ENCODE measurements at regions not wholly inside any gene's neighbourhood (a gene's known extent, or its start where the extent isn't known, plus 50 kb on each side); places are given as distances from the start of the nearest gene placed in this dataset.
A peak's percentile ranks its signal among the peaks of the same experiment; 100 is the strongest.
"Not testable (repeated sequence)": the region's sequence is repeated elsewhere in the genome, so short reads cannot be mapped to it uniquely, and the experiment has no call there.

DNA sequence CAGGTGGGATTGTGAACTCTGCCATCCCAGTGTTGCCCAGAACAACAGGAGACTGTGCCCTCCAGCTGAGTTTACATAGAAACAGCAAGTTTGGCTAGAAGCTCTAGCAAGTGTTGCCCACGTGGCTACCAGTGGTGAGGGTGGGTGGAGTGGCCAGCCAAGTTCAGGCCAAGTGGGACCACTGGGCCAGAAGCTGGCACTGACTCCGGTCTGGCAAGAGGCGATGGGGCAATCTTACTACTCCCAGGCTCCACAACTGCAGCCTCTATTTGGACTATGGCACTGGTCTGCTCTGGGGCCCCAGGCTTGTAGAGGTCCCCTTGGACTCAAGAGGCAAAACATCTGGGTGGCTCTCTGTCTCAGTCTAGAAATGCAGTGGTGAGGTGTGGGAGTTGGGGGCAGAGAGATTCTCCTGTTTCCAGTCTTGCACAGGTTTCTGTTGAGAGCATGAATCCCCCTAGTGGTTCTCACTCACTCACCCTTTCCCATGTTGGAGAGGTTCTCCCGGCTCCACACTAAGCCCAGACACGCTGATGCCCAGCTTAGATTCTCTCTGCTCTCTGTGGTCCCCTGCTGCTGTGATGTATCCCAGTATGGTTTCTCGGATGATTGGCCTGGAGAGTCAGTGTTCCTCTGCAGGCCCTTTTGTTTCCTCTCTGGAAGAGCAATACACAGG is 615.3 kb downstream of the PDHA2 start:
- no peak for DNase-seq

DNA sequence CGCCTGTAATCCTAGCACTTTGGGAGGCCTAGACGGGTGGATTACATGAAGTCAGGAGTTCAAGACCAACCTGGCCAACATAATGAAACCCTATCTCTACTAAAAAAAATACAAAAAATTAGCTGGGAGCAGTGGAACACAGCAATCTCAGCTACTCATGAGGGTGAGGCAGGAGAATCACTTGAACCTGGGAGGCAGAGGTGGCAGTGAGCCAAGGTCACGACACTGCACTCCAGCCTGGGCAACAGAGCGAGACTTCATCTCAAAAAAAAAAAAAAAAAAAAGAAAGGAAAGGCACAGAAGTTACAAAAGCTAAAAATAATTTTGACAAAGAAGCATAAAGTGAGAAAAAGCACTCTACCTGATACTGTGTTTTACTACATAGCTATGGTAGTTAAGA is 618.1 kb downstream of the PDHA2 start:
- DNase-seq: not testable (repeated sequence)

DNA sequence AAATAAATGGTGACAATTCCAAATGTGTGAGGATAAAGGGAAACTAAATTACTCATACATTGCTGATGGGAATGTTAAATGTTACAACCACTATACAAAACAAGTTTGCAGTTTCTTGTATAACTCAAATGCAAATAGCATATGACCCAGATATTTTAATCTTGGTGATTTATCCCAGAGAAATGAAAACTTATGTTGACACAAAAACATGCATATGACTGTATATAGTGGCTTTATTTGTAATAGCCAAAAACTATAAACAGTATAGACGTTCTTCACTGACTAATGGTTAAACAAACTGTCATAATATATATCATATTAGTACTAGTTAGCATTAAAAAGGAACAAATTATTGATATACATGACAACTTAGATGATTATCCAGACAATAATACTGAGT is 619.2 kb downstream of the PDHA2 start:
- no peak for DNase-seq

DNA sequence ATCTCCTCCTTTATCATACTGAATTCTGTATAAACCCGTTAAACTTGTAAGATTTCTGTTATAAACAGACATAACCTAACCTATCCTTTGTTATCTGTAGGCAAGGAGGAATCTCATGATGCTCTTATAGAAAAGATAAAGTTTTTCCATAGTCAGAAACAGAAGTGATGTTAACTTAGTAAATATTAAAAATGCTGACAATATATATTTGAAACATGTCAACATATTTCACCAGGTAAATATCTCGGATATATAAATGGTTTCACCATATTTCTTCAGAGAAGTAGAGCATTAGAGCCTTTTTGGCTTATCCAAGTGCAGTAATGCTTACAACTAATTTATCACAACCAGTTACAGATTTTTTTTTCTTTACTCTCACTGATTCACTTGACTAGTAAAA is 625.9 kb downstream of the PDHA2 start:
- DNase-seq: no peak

DNA sequence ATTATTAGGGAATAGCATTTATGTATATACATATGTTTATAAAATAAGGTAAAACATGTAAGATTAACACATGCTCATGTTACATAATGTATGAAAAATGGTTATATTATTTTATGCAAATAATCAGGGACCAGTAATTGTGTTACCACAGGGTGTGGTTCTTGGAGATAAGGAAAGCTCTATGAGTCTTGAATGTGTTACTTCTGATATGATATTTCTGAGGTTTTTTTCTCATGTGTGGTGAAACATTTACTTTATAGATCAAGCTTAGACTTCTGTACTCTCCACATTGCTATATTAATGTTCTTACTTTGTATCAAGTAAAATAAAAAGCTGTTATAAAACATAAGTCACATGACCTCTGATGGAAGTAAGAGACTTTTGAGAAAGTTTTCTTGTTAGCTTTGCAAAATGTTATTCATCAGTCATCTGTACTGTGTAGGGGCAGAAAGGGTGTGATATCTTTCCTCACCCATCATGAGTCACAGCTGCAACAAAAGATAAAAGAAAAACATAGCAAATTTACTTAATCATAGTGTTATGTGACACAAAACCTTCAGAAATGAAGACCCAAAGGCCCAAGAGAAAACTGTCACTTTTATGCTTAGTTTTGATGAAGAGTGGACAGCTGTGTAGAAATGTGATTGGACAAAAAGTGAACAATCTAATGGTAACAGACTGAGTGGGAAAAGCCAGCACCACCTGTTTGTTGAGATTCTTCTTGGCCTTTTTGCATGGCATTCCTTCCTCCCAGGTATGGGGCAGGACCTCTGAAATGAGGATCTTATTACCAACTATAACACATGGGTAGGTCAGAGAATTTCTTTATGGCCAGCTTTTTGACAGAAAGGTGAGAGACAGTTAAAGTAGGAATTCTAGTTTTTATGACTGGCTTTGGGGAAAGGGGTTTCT is 632.3 kb downstream of the PDHA2 start:
- no peak for DNase-seq

DNA sequence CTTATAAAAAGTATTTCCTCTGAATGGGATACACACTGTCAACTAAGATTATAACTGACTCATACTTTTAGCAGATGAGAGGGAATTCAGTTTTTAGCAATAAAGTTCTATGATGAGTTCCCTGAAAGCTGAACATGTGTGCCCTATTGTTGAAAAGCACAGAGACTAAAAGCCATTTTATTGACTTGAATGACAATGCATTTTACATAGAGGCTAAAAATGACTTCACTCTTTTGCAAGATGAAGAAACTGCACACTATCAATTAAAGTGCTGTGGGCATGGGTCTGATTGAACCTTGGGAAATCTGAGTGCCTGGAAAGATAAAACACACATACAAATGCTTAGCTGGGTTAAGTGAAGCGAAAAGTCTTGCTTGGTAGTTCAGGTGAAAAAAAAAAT is 633.4 kb downstream of the PDHA2 start:
- no peak for DNase-seq

DNA sequence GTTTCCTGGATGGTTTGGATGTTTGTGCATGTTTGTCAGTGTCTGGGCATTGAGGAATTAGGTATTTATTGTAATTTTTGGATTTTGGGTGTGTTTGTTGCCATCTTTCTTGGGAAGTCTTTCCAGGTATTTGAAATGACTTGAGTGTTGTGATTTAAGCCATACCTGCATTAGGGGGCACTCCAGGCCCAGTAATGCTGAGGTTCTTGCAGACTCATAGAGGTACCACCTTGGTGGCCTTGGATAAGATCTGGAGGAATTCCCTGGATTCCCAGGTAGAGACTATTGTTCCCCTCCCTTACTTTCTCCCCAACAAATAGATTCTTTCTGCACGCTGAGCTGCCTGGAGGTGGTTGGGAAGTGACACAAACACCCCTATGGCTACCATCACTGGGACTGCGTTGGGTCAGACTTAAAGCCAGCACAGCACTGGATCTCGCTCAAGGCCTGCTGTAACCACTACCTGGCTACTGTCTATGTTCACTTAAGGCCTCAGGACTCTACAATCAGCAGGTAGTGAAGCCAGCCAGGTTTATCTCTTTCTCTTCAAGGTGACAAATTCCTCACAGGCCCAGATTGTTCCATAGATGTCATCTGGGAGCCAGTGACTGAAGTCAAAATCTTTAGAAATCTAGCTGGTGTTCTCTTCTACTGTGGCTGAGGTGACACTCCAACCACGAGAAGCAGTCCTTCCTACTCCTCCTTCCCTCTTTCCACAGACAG is 643.6 kb downstream of the PDHA2 start:
- DNase-seq: no peak

DNA sequence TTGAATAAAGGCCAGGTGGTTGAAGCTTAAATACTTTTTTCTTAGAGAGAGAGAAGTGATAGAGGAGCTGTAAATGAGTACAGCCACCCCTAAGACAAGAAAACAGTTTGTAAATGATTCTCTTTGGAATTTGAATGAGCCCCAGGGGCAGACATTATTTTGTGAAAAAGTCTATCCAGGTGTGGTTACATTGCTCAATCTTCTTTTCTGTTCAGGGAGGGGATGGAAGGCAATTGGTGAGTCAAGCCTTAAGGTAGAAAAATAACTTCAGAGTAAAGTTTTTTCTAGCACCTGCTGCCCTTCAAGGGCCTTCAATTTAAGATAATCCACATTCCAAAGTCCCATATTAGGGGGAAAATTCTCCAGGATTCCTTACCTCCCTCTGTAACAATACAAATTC is 646.7 kb downstream of the PDHA2 start:
- no peak for DNase-seq

DNA sequence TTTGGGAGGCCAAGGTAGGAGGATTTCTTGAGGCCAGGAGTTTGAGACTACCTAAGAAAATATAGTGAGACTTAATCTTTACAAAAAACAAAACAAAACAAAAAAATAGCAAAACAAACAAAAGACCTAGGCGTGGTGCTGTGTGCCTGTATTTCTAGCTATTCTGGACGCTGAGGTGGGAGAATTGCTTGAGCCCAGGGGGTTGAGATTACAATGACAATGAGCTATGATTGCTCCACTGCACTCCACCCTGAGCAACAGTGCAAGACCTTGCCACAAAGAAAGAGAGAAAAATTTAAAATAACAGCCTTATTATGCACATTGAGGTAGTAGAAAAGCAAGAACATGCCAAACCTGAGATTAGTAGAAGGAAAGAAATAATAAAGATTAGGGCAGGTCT is 657.7 kb downstream of the PDHA2 start:
- no peak for DNase-seq

DNA sequence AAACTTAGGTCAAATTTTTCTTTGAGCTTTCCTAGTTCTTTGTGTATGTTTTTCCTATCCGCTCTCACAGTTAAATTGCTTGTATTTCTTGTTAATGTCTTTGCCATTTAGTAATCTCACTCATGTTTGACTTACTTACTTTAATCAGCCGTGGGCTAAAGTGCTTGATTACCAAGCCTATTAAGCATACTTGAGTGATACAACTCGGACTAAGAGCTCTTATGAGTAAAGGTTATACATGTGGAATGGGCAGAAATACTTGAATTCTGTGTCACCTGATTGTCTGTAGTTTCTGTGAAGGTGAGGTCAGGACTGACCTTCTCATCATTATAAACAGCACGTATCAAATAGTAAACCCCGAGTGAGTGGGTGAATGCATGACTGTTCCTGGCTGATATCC is 664.5 kb downstream of the PDHA2 start:
- no peak for DNase-seq

DNA sequence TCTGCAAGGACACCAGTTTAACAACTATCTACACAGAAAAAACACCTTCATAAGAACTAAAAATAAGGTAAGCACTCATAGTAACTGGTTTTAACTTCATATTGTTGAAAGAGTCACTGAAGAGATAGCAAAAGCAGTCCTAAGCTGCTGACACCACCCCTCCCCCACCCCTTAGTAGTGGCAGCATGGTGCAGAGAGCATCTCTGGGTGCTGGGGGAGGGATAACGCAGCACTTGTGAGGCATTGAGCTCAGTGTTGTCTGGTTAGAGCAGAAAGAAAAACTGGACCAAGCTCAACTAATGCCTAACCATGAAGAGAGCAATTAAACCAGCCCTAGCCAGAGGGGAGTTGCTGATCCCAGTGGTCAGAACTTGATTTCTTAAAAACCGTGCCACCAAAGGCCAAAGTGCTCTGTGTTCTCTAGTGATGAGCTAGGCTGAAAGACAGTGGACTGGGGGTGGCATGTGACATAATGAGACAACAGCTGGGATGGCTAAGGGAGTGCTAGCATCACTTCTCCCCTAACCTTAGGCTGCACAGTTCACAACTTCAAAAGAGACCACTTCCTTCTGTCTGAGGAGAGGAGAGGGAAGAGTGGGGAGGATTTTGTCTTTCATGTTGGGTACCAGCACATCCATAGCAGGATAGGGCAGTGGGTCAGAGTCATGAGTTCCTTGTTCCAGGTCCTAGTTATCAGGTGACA is 669.3 kb downstream of the PDHA2 start:
- DNase-seq: no peak

DNA sequence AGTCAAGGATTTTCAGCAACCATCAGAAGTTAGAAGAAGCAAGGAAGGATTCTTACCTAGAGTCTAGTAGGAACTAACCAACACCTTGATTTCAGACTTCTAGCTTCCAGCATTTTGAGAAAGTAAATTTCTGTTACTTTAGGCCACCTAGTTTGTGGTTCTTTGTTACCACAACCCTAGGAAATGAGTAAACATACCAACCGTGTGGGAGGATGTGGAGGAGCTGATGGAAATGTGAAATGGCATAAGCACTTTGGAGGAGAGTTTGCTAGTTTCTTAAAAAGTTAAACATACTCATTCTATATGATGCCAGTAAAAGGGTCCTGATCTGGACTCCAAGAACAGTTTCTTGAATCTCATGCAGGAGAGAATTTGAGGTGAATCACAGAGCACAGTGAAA is 679.4 kb downstream of the PDHA2 start:
- no peak for DNase-seq

DNA sequence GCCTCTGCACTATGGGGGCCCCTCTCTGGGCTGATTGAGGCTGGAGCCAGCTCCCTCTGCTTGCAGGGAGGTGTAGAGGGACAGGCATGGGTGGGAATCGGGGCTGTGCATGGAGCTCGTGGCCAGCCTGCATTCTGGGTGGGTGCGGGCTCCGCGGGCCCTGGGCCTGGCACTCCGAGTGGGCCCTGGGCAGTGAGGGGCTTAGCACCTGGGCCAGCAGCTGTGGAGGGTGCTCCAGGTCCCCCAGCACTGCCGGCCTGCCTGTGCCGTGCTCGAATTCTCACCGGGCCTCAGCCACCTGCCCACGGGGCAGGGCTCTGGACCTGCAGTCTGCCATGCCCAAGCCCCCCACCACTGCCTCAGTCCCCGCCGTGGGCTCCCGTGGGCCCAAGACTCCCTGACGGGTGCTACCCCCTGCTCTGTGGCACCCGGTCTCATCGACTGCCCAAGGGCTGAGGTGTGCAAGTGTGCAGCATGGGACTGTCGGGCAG is 681.2 kb downstream of the PDHA2 start:
- DNase-seq: no peak

DNA sequence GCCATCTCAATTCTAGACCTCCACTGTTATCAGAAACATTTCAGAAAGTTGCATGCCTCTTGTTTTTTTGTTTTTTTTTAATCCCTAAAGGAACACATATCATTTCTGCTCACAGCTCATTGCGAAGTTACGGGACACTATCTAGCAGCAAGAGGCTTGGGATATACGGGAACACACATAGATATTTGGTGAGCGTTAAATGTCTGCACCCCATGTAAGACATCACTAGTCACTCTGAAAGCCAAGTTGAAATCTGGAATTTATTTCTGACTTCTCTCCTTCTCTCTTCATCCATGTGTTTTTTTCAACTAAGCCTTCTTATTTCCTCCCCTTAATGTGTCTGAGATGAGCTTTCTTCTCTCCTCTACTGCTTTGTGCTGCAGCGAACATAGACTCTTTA is 683.7 kb downstream of the PDHA2 start:
- no peak for DNase-seq

DNA sequence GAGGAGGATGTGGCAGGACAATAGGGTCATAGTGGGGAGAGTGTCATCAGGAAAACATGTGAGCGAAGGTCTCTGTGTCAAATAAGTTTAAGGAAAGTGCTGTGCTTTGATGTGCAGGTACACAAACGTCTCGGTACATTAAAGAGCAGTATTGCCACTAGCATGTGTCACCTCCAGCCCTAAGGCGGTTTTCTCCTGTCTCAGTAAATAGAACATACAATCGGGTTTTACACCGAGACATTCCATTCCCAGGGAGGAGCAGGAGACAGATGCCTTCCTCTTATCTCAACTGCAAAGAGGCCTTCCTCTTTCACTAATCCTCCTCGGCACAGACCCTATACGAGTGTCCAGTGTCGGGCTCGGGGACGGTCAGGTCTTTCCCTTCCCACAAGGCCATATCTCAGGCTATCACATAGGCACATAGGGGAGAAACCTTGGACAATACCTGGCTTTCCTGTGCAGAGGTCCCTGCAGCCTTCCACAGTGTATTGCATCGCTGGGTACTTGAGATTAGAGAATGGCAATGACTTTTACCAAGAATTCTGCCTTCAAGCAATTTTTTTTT is 684.5 kb downstream of the PDHA2 start:
- no peak for DNase-seq

DNA sequence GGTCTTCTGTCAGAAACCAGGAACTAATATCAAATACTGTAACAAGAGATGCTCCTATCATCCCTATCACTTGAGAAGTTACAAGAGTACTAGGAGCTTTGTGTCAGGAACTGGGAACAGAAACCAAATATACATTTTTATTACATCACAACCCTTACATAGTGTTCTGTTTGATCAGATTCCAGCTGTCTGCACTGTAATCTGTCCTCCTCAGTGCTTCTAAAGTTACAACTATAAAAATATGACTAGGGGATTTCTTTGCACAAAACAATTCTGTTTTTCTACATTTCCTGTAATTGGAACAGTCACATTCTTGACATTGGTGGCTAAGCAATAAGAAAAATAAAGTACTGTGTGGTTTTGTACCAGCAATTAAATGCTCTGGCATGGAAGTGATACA is 686.0 kb downstream of the PDHA2 start:
- no peak for DNase-seq

DNA sequence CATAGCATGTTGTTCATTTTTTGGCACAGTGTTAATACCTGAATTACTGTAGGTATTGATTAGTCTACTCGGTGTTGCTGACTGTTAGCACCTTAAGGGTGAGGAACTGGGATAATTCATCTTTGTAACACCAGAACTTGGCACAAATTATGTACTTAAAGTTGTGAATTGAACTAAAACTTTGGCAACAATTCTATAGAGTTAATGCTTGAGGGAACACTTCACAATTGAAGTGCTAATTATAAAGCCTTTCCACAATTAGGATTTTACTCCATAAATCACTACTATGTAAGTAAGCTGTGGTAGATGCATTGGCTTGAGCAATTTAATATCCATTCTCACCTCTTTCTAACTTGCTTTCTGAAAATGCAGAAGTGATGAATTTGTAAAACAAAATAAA is 686.7 kb downstream of the PDHA2 start:
- DNase-seq: no peak

DNA sequence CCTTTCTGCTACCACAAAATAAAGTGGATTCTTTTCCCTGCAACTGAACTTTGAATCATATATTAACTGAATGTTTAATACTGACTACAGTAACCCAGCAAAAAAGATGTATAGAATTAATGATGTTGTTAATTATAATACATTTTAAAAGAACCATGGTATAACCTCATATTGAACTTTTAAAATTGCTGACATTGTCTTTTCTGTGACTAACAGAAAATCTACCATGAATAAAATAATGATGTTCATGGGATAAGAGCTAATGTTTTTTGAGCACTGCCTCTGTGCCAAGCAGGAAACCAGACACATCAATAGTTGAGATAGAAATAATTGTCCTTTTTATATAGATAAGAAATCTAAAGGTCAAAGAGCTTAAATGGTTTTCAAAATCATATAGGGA is 691.9 kb downstream of the PDHA2 start:
- DNase-seq: no peak

DNA sequence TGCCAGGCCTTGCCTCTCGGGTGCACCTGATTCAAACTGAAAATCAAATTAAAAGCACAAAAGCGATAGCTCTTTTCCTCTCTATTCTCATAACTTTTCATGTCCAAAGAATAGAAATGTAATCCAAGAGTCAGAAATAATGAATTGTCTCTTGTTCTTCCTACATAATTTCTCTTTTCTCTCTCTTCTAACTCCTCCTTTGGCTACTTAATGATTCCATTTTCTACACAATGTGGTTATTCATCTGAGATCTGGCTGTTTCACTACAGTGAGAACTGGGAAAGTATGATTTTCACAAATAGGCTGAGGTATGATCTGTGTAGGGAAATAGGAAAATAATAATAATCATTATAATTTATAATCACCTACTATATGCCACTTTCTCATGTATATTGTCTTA is 703.5 kb downstream of the PDHA2 start:
- no peak for DNase-seq

DNA sequence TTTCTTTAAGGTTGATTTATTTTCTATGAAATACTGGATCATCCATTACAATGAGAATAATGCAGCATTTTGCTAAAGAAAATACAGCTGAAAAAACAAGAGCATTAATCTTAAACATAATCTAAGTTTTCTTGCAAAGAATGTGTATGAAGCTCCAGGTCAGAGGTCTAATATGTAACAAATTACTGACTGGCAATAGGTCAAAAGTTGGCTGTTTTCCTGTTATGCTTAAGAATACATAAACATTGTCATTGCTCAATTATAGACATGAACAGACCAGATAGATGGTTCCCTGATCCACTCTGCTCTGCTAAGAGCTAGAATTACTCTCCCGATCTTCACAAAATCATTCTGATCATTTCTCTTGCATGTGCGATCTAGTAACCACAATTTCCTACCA is 718.6 kb downstream of the PDHA2 start:
- DNase-seq: no peak

DNA sequence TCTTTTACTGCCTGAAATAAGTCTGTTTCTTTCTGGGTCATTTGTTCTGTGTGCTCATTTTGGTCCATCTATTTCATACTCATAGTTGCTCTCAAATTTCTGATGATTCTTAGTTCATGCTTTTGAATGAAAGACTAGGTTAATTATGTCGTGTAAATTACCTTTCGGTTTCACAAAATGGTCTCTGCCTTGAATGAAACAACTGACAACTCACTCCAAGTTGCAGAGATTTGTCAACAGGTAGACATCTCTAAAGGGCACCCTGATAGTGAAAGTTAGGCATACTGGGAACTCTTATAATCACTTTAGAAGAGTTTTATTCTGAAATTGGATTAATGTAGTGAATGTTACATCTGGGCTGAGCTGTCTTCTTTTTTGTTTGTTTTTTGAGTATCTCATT is 726.9 kb downstream of the PDHA2 start:
- no peak for DNase-seq

DNA sequence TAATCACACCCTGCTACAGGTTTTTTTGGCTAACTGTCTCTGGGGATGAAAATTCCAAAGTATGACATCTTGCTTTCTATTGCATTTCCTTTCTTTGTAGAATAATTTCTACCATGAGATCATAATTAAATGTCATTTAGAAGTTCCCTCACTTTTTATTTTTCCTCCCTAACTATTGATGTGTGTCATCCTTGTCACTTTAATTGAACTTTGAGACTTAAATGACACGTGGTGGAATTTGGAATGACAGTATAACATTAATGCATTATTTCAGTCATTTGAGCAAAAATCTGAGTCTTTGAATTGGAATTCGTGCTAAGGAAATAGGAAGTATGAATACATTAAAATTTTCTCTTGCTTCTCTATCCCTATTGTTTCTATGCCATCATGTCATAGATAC is 745.4 kb downstream of the PDHA2 start:
- no peak for DNase-seq

DNA sequence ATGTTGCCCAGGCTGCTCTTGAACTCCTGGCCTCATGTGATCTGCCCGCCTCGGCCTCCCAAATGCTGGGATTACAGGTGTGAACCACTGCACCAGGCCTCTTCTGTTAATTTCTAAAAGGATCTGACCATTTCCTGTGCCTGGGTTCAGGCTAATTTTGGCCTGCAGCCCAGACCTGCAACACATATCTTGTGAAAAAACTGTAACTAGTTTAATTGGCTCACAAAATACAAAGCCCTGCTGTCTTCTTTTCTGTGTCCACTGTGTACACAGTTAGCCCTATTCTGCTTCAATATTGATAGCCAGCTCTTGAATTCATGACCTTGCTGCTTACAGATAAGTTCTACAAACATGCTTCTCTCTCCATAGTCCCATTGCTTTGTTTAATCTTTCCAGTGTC is 753.5 kb downstream of the PDHA2 start:
- peak; percentile 69 for DNase-seq

Measured in NCI-H1092 treated with DMSO at 0.1 percent for 48 hours (cell line).